ENCODE measurements at regions not wholly inside any gene's neighbourhood (a gene's known extent, or its start where the extent isn't known, plus 50 kb on each side); places are given as distances from the start of the nearest gene placed in this dataset.
"Not testable (repeated sequence)": the region's sequence is repeated elsewhere in the genome, so short reads cannot be mapped to it uniquely, and the experiment has no call there.

- ChIA-PET POLR2A (no interaction called here), CTCF (no interaction called here)
- TF ChIP-seq ARNT (IDR thresholded peaks at IDR 0.05) = no peak
- TF ChIP-seq TARDBP (IDR thresholded peaks at IDR 0.05) = no peak
- TF ChIP-seq FOXA1 (IDR thresholded peaks at IDR 0.05) = no peak
- no peak for TF ChIP-seq FOXM1 (IDR thresholded peaks at IDR 0.05; ENCODE audit: borderline replicate concordance)
- TF ChIP-seq LEF1 (IDR thresholded peaks at IDR 0.05; ENCODE audit: borderline replicate concordance) = no peak
- no peak for TF ChIP-seq BHLHE40 (IDR thresholded peaks at IDR 0.05; ENCODE audit: borderline replicate concordance)
- TF ChIP-seq SUZ12 (IDR thresholded peaks at IDR 0.05) = no peak
- TF ChIP-seq CTBP1 (IDR thresholded peaks at IDR 0.05; ENCODE audit: borderline replicate concordance) = no peak
- TF ChIP-seq ELF4 (IDR thresholded peaks at IDR 0.05) = no peak
- TF ChIP-seq ZNF384 (IDR thresholded peaks at IDR 0.05) = no peak
- TF ChIP-seq L3MBTL2 (conservative IDR thresholded peaks at IDR 0.05) = no peak
- no peak for TF ChIP-seq HDGF (IDR thresholded peaks at IDR 0.05; ENCODE audit: borderline replicate concordance)
- no peak for TF ChIP-seq SP1 (IDR thresholded peaks at IDR 0.05)
- no peak for TF ChIP-seq NFRKB (IDR thresholded peaks at IDR 0.05)
- DNase-seq (ENCODE audit: extremely low spot score) = no peak
These were observed 182.3 kb downstream of the AVL9 start for GRCh38 chr7:32677593-32677992.

GRCh38 chr7:32676249-32676941, 181.1 kb downstream of the AVL9 start:
- DNase-seq (ENCODE audit: extremely low spot score) = no peak
- ChIA-PET POLR2A (no interaction called here), CTCF (no interaction called here)
- TF ChIP-seq ARNT (IDR thresholded peaks at IDR 0.05) = no peak
- no peak for TF ChIP-seq NFRKB (IDR thresholded peaks at IDR 0.05)
- no peak for TF ChIP-seq CTBP1 (IDR thresholded peaks at IDR 0.05; ENCODE audit: borderline replicate concordance)

GRCh38 chr7:32673275-32673983, 178.1 kb downstream of the AVL9 start:
- CTCF ChIA-PET = no interaction called here
- POLR2A ChIA-PET = no interaction called here
- TF ChIP-seq PKNOX1 (IDR thresholded peaks at IDR 0.05) = no peak
- no peak for TF ChIP-seq BHLHE40 (IDR thresholded peaks at IDR 0.05; ENCODE audit: borderline replicate concordance)
- no peak for TF ChIP-seq FOXM1 (IDR thresholded peaks at IDR 0.05; ENCODE audit: borderline replicate concordance)
- TF ChIP-seq L3MBTL2 (conservative IDR thresholded peaks at IDR 0.05) = no peak
- no peak for TF ChIP-seq ARNT (IDR thresholded peaks at IDR 0.05)
- TF ChIP-seq SP1 (IDR thresholded peaks at IDR 0.05) = no peak
- TF ChIP-seq NFRKB (IDR thresholded peaks at IDR 0.05) = no peak
- no peak for TF ChIP-seq ZNF384 (IDR thresholded peaks at IDR 0.05)
- no peak for TF ChIP-seq CTBP1 (IDR thresholded peaks at IDR 0.05; ENCODE audit: borderline replicate concordance)
- no peak for TF ChIP-seq FOXK2 (IDR thresholded peaks at IDR 0.05)
- no peak for TF ChIP-seq FOXA1 (IDR thresholded peaks at IDR 0.05)
- TF ChIP-seq ELF4 (IDR thresholded peaks at IDR 0.05) = no peak
- no peak for TF ChIP-seq HDGF (IDR thresholded peaks at IDR 0.05; ENCODE audit: borderline replicate concordance)
- TF ChIP-seq SUZ12 (IDR thresholded peaks at IDR 0.05) = no peak
- no peak for TF ChIP-seq LEF1 (IDR thresholded peaks at IDR 0.05; ENCODE audit: borderline replicate concordance)
- TF ChIP-seq TARDBP (IDR thresholded peaks at IDR 0.05) = no peak
- DNase-seq (ENCODE audit: extremely low spot score) = no peak

- CTCF ChIA-PET = no interaction called here
- DNase-seq (ENCODE audit: extremely low spot score) = peak; percentile 22
- TF ChIP-seq L3MBTL2 (conservative IDR thresholded peaks at IDR 0.05) (no peak), PKNOX1 (IDR thresholded peaks at IDR 0.05) (peak; percentile 48)
- POLR2A ChIA-PET = no interaction called here
These were observed 175.1 kb downstream of the AVL9 start for GRCh38 chr7:32670110-32671025.

GRCh38 chr7:32669173-32669870, 174.0 kb downstream of the AVL9 start:
- CTCF ChIA-PET; DNase-seq (ENCODE audit: extremely low spot score): not testable (repeated sequence)
- POLR2A ChIA-PET = interaction anchor here (0.6 kb wide), 1 partner anchor 20 kb away, joined by 3 read pairs; no protein-coding TSS in a partner anchor

GRCh38 chr7:32668387-32669097, 173.3 kb downstream of the AVL9 start:
- ChIA-PET CTCF (interaction anchor here (0.7 kb wide), 1 partner anchor 151 kb away, joined by 5 read pairs; no protein-coding TSS in a partner anchor), POLR2A (interaction anchor here (0.6 kb wide), 1 partner anchor 19 kb away, joined by 3 read pairs; no protein-coding TSS in a partner anchor)
- DNase-seq (ENCODE audit: extremely low spot score) = not testable (repeated sequence)

GRCh38 chr7:32667586-32667985, 172.3 kb downstream of the AVL9 start:
- DNase-seq (ENCODE audit: extremely low spot score); POLR2A ChIA-PET: not testable (repeated sequence)
- CTCF ChIA-PET = interaction anchor here (0.7 kb wide), 1 partner anchor 152 kb away, joined by 5 read pairs; no protein-coding TSS in a partner anchor

GRCh38 chr7:32663805-32664211, 168.5 kb downstream of the AVL9 start:
- DNase-seq (ENCODE audit: extremely low spot score); POLR2A ChIA-PET: not testable (repeated sequence)
- CTCF ChIA-PET = interaction anchor here (0.7 kb wide), 1 partner anchor 175 kb away, joined by 3 read pairs; no protein-coding TSS in a partner anchor

- POLR2A ChIA-PET; DNase-seq (ENCODE audit: extremely low spot score); CTCF ChIA-PET: not testable (repeated sequence)
These were observed 167.2 kb downstream of the AVL9 start for GRCh38 chr7:32662509-32662908.
